ENCODE measurements at regions not wholly inside any gene's neighbourhood (a gene's known extent, or its start where the extent isn't known, plus 50 kb on each side); places are given as distances from the start of the nearest gene placed in this dataset.

- ATAC-seq (ENCODE audit: low read depth) (no peak), DNase-seq (no peak)
- peaks cover 7% of the 10 kb centered on the region for H3K9me3 Mint-ChIP-seq
- no peak for TF ChIP-seq CTCF (IDR thresholded peaks at IDR 0.05)
- no peak overlapping the region for H3K4me3 Mint-ChIP-seq
- no peaks in the 10 kb centered on the region for H3K36me3 Mint-ChIP-seq (ENCODE audit: low read depth)
- H3K27me3 Mint-ChIP-seq = peaks cover 7% of the 10 kb centered on the region
- ChIA-PET CTCF (no interaction called here), POLR2A (no interaction called here)
- no peaks in the 10 kb centered on the region for H3K4me1 Mint-ChIP-seq
- intact Hi-C loops (cut with micrococcal nuclease) = no loop called here
- no peak overlapping the region for H3K27ac Mint-ChIP-seq
These were observed 330.5 kb upstream of the MAP3K7 start for GRCh38 chr6:90917376-90917775.

- ATAC-seq (ENCODE audit: low read depth) (no peak), DNase-seq (no peak)
- H3K36me3 Mint-ChIP-seq (ENCODE audit: low read depth) = no peaks in the 10 kb centered on the region
- H3K4me3 Mint-ChIP-seq = no peak overlapping the region
- peaks cover 7% of the 10 kb centered on the region for H3K27me3 Mint-ChIP-seq
- intact Hi-C loops (cut with micrococcal nuclease) = no loop called here
- ChIA-PET POLR2A (no interaction called here), CTCF (no interaction called here)
- H3K27ac Mint-ChIP-seq = no peak overlapping the region
- no peak for TF ChIP-seq CTCF (IDR thresholded peaks at IDR 0.05)
- H3K4me1 Mint-ChIP-seq = no peaks in the 10 kb centered on the region
- H3K9me3 Mint-ChIP-seq = peaks cover 7% of the 10 kb centered on the region
These were observed 330.1 kb upstream of the MAP3K7 start for GRCh38 chr6:90916968-90917367.

GRCh38 chr6:90915224-90915915 is 328.5 kb upstream of the MAP3K7 start:
- H3K27ac Mint-ChIP-seq = no peak overlapping the region
- H3K9me3 Mint-ChIP-seq = peaks cover 7% of the 10 kb centered on the region
- intact Hi-C loops (cut with micrococcal nuclease) = no loop called here
- no peaks in the 10 kb centered on the region for H3K36me3 Mint-ChIP-seq (ENCODE audit: low read depth)
- no peak for TF ChIP-seq CTCF (IDR thresholded peaks at IDR 0.05)
- ChIA-PET POLR2A (no interaction called here), CTCF (no interaction called here)
- H3K4me3 Mint-ChIP-seq = no peak overlapping the region
- H3K27me3 Mint-ChIP-seq = peaks cover 7% of the 10 kb centered on the region
- DNase-seq = no peak
- H3K4me1 Mint-ChIP-seq = no peaks in the 10 kb centered on the region
- ATAC-seq (ENCODE audit: low read depth) = no peak

GRCh38 chr6:90914312-90914711 is 327.4 kb upstream of the MAP3K7 start:
- Mint-ChIP-seq H3K36me3 (ENCODE audit: low read depth) (no peaks in the 10 kb centered on the region), H3K27me3 (peaks cover 2% of the 10 kb centered on the region), H3K27ac (no peak overlapping the region), H3K9me3 (peaks cover 7% of the 10 kb centered on the region), H3K4me3 (no peak overlapping the region), H3K4me1 (no peaks in the 10 kb centered on the region)
- CTCF ChIA-PET = no interaction called here
- no peak for ATAC-seq (ENCODE audit: low read depth)
- TF ChIP-seq CTCF (IDR thresholded peaks at IDR 0.05) = no peak
- intact Hi-C loops (cut with micrococcal nuclease) = no loop called here
- POLR2A ChIA-PET = no interaction called here
- DNase-seq = no peak

- Mint-ChIP-seq H3K9me3 (peaks cover 7% of the 10 kb centered on the region), H3K4me3 (no peak overlapping the region), H3K36me3 (ENCODE audit: low read depth) (no peaks in the 10 kb centered on the region), H3K4me1 (no peaks in the 10 kb centered on the region), H3K27me3 (peaks cover 2% of the 10 kb centered on the region), H3K27ac (no peak overlapping the region)
- DNase-seq (no peak), ATAC-seq (ENCODE audit: low read depth) (no peak)
- intact Hi-C loops (cut with micrococcal nuclease) = no loop called here
- POLR2A ChIA-PET = no interaction called here
- CTCF ChIA-PET = no interaction called here
- TF ChIP-seq CTCF (IDR thresholded peaks at IDR 0.05) = no peak
These were observed 326.5 kb upstream of the MAP3K7 start for GRCh38 chr6:90913266-90913960.

Data from activated B cell treated with CpG ODN at 0.5 μM for 24 hours (primary cell).